Upper lobe of left lung (tissue), 4 donors: ENCODE measurements at regions not wholly inside any gene's neighbourhood (a gene's known extent, or its start where the extent isn't known, plus 50 kb on each side); places are given as distances from the start of the nearest gene placed in this dataset.

Source experiments
- CTCF ChIP-seq, 6 experiments: fragments of 450-650 bp in 4 of 6; fragments of 200-600 bp in 2 of 6; sonication (generic) in 2 of 6; IDR thresholded peaks; one replicate each; pipeline ENCODE4 v1.5.1; 2016 to 2019; ENCODE audit warnings: antibody characterized with exemption in 6 of 6
- POLR2A ChIP-seq, 4 donors: fragments of 450-650 bp; IDR thresholded peaks; one replicate each; pipeline ENCODE4 v1.5.1; 2016 to 2017; ENCODE audit warnings: antibody characterized with exemption in 4 of 4, mild to moderate bottlenecking in 2 of 4

- TF ChIP-seq CTCF (IDR thresholded peaks at IDR 0.05) (no peak), POLR2A (IDR thresholded peaks at IDR 0.05) (no peak)
Measured at GRCh38 chr2:220072669-220073220, 445.3 kb downstream of the SLC4A3 start.
